ENCODE measurements at regions not wholly inside any gene's neighbourhood (a gene's known extent, or its start where the extent isn't known, plus 50 kb on each side); places are given as distances from the start of the nearest gene placed in this dataset.

GRCh38 chr2:195214072-195214471 lies 443.0 kb upstream of the SLC39A10 start:
- Histone ChIP-seq H3K9me3 (replicated peaks; ENCODE audit: control insufficient read depth, insufficient read depth, low read length) (no peaks in the 10 kb centered on the region), H2AFZ (ENCODE audit: control insufficient read depth, low read depth, low read length) (no peak overlapping the region), H3K27ac (ENCODE audit: control insufficient read depth, insufficient read depth) (no peak overlapping the region), H3K4me1 (ENCODE audit: control insufficient read depth, insufficient read depth, low read length) (no peaks in the 10 kb centered on the region), H4K20me1 (ENCODE audit: control insufficient read depth, insufficient read depth) (no peaks in the 10 kb centered on the region), H3K36me3 (ENCODE audit: control insufficient read depth in 2 of 2, insufficient read depth in 2 of 2, low read length in 1 of 2) (no peaks in the 10 kb centered on the region), H3K4me2 (ENCODE audit: control insufficient read depth, insufficient read depth) (no peak overlapping the region), H3K27me3 (replicated peaks in 1 of 2; ENCODE audit: control insufficient read depth in 2 of 2, insufficient read depth in 2 of 2, low read length in 1 of 2) (no peaks in the 10 kb centered on the region), H3K9ac (ENCODE audit: control insufficient read depth, insufficient read depth, low read length) (no peak overlapping the region), H3K79me2 (ENCODE audit: control insufficient read depth, insufficient read depth, low read length) (no peaks in the 10 kb centered on the region), H3K4me3 (no peak overlapping the region)
- POLR2A ChIA-PET, result no interaction called here
- FAIRE-seq (no peak), ATAC-seq (no peak), DNase-seq (ENCODE audit: low read depth, low spot score) (no peak)
- SMC1A ChIA-PET (ENCODE audit: uncharacterized antibody, unreplicated experiment), result no interaction called here
- no TSS peak for BruUV-seq (replicated peaks)
- RAD21 ChIA-PET (ENCODE audit: unreplicated experiment), result no interaction called here
- in situ Hi-C loops (cut with MboI) (no loop called here), intact Hi-C loops (cut with micrococcal nuclease; ENCODE audit: unreplicated experiment) (no loop called here)
- CTCF ChIA-PET, result interaction anchor here (1.2 kb wide), 1 partner anchor 40 kb away, joined by 3 read pairs; no protein-coding TSS in a partner anchor
- TF ChIP-seq SPI1 (IDR thresholded peaks at IDR 0.05; ENCODE audit: borderline replicate concordance, insufficient read depth, low read depth, low read length), result no peak
- no peak for TF ChIP-seq NFYA (IDR thresholded peaks at IDR 0.05; ENCODE audit: borderline replicate concordance, low read depth, low read length)
- no peak for TF ChIP-seq JUND (IDR thresholded peaks at IDR 0.05; ENCODE audit: low read depth, low read length)
- TF ChIP-seq HSF1 (IDR thresholded peaks at IDR 0.05; ENCODE audit: low read depth, low read length), result no peak
- TF ChIP-seq MYC (IDR thresholded peaks at IDR 0.05; ENCODE audit: insufficient read depth, insufficient read length, insufficient replicate concordance, low read length, severe bottlenecking), result no peak
- no peak for TF ChIP-seq BMI1 (IDR thresholded peaks at IDR 0.05; ENCODE audit: borderline replicate concordance)
- no peak for TF ChIP-seq IKZF1 (conservative IDR thresholded peaks at IDR 0.05)
- TF ChIP-seq YY1 (IDR thresholded peaks at IDR 0.05; ENCODE audit: low read depth, low read length), result no peak
- no peak for TF ChIP-seq RAD21 (IDR thresholded peaks at IDR 0.05; ENCODE audit: insufficient read depth, low read depth, low read length)
- no peak for TF ChIP-seq BCL3 (IDR thresholded peaks at IDR 0.05; ENCODE audit: borderline replicate concordance, insufficient read depth, low read depth, low read length, poor library complexity, severe bottlenecking)
- TF ChIP-seq CBFB (IDR thresholded peaks at IDR 0.05; ENCODE audit: low read depth), result no peak
- no peak for TF ChIP-seq RB1 (IDR thresholded peaks at IDR 0.05; ENCODE audit: borderline replicate concordance)
- no peak for TF ChIP-seq HDAC2 (IDR thresholded peaks at IDR 0.05)
- no peak for TF ChIP-seq STAT3 (IDR thresholded peaks at IDR 0.05; ENCODE audit: low read depth, low read length)
- WGBS (ENCODE audit: insufficient coverage, insufficient replicate concordance, low lambda C conversion rate, missing lambda C conversion rate), result 19% methylated on average over 5 of the region's 5 CpGs

Measured in GM12878 (cell line).